Lower leg skin (tissue), 3 donors: ENCODE measurements at regions not wholly inside any gene's neighbourhood (a gene's known extent, or its start where the extent isn't known, plus 50 kb on each side); places are given as distances from the start of the nearest gene placed in this dataset.

Source experiments
- CTCF ChIP-seq, 3 donors: fragments of 450-650 bp; IDR thresholded peaks; one replicate each; pipeline ENCODE4 v1.5.1; 2016; ENCODE audit warnings: antibody characterized with exemption in 3 of 3, mild to moderate bottlenecking in 3 of 3, moderate library complexity in 2 of 3
- POLR2A ChIP-seq, 2 donors: fragments of 450-650 bp; IDR thresholded peaks; one replicate each; pipeline ENCODE4 v1.6.1; 2016 to 2017; ENCODE audit warnings: antibody characterized with exemption in 2 of 2, mild to moderate bottlenecking in 1 of 2, moderate library complexity in 1 of 2

- no peak for TF ChIP-seq CTCF (IDR thresholded peaks at IDR 0.05)
- no peak for TF ChIP-seq POLR2A (IDR thresholded peaks at IDR 0.05)
These were observed 174.3 kb upstream of the CCND2 start for GRCh38 chr12:4099276-4099675.
